ENCODE measurements at regions not wholly inside any gene's neighbourhood (a gene's known extent, or its start where the extent isn't known, plus 50 kb on each side); places are given as distances from the start of the nearest gene placed in this dataset.

DNA sequence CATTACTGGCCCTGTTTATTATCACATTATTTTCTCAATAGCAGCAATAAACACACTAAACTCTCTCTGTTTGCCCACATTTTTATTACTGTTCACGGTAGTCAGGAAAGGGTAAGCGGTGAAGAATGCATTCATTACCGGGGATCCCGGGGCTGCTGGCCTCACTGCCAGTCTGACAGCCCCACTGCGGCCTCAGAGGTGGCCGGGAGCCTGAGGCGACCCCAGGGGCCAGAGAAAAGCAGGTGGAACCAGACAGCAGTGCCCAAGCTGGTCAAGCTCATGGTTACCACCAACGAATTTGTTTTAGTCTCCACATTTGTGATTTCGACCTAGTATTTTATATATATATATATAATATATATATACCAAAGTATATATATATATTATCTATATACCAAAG, 127.7 kb downstream of the LRATD1 start:
- TF ChIP-seq, protein P1, sequence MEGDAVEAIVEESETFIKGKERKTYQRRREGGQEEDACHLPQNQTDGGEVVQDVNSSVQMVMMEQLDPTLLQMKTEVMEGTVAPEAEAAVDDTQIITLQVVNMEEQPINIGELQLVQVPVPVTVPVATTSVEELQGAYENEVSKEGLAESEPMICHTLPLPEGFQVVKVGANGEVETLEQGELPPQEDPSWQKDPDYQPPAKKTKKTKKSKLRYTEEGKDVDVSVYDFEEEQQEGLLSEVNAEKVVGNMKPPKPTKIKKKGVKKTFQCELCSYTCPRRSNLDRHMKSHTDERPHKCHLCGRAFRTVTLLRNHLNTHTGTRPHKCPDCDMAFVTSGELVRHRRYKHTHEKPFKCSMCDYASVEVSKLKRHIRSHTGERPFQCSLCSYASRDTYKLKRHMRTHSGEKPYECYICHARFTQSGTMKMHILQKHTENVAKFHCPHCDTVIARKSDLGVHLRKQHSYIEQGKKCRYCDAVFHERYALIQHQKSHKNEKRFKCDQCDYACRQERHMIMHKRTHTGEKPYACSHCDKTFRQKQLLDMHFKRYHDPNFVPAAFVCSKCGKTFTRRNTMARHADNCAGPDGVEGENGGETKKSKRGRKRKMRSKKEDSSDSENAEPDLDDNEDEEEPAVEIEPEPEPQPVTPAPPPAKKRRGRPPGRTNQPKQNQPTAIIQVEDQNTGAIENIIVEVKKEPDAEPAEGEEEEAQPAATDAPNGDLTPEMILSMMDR (IDR thresholded peaks at IDR 0.05; ENCODE audit: control insufficient read depth, extremely low read depth, insufficient read depth), result no peak
- no peak overlapping the region for H3K4me3 ChIP-seq (ENCODE audit: low read depth, low read length)
- DNase-seq (ENCODE audit: low read depth), result no peak

DNA sequence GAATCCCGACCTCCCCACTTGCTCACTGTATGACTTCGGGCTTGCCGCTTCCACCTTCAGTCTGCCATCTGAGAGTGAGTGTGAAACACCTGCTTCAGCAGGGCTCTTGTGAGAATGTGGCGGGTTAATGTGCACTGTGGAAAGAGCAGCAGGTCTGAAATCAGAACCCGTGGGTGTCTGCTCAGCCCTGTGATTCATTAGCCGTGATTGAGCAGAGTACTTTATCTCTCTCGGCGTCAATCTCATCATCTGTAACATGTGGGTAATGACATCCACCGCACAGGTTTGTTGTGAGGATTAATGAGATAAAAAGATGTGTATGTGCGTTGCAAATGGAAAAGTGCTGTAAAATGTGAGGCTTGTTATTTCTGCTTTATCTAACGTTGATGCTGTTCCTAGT, 128.6 kb downstream of the LRATD1 start:
- DNase-seq (ENCODE audit: low read depth), result no peak
- no peak overlapping the region for H3K4me3 ChIP-seq (ENCODE audit: low read depth, low read length)
- TF ChIP-seq, protein P1 (IDR thresholded peaks at IDR 0.05; ENCODE audit: control insufficient read depth, extremely low read depth, insufficient read depth), result no peak

DNA sequence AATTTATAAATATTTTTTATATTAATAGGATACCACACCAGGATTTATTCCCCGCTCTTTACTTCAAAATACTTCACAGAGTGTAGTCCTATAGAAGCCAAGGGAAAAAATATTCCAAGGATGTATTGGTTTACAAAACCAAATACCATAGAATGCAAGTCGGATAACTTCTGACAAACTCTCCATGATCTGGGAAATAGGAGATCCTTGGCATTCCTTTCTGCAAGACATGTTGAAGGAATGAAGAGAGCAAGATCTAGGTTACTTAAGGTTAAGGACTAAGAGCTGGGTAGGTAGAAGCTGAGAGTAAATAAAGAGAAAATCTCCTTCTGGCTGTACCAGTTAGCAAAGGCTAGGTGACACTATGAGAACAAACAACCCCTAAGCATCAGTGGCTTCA, 141.2 kb downstream of the LRATD1 start:
- no peak for DNase-seq (ENCODE audit: low read depth)
- TF ChIP-seq, protein P1 (IDR thresholded peaks at IDR 0.05; ENCODE audit: control insufficient read depth, extremely low read depth, insufficient read depth), result no peak
- H3K4me3 ChIP-seq (ENCODE audit: low read depth, low read length), result no peak overlapping the region

DNA sequence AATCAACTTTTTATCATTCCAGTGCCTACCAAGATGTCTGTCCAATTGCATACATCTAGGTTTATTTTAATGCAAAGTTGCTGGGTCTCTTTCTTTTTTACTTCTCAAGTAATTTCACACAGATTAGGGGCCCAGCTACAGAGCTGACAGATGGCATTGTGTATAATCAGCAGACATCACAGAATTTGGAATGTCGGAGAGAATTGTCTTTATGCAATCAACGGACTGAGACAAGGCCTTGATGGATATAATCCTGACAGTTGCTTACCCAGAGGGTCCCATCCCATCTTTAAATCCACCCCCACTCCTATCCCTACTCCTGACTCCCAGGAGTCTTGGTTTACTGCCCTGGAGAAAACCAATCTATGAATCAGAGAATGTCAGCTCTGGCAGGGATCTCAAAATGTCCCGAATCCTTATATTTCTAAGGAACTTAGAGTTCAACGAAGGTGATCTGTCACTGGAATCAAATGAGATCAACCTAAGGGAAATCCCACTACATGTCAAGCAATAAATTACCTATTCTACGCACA, 142.0 kb downstream of the LRATD1 start:
- no peak for DNase-seq (ENCODE audit: low read depth)
- TF ChIP-seq, protein P1 (IDR thresholded peaks at IDR 0.05; ENCODE audit: control insufficient read depth, extremely low read depth, insufficient read depth), result no peak
- no peak overlapping the region for H3K4me3 ChIP-seq (ENCODE audit: low read depth, low read length)

DNA sequence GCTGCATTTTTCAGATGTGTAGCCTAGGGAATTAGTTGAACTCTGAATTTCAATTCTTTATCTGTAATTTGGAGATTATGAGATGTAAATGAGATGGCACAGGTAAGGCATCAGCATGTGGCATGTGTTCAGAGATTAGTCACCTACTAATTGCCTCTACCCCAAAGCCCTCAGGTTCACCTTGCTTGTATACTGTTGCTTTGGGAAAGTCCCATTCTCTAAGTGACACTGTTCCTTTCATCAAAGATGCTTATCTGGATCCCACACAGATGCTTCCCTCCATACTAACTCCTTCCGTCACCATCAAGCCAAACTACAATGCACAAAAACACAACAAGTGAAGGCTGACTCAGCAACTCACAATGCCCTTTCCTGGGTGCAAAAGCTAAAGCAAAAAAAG, 143.7 kb downstream of the LRATD1 start:
- TF ChIP-seq, protein P1 (IDR thresholded peaks at IDR 0.05; ENCODE audit: control insufficient read depth, extremely low read depth, insufficient read depth), result no peak
- H3K4me3 ChIP-seq (ENCODE audit: low read depth, low read length), result no peak overlapping the region
- no peak for DNase-seq (ENCODE audit: low read depth)

DNA sequence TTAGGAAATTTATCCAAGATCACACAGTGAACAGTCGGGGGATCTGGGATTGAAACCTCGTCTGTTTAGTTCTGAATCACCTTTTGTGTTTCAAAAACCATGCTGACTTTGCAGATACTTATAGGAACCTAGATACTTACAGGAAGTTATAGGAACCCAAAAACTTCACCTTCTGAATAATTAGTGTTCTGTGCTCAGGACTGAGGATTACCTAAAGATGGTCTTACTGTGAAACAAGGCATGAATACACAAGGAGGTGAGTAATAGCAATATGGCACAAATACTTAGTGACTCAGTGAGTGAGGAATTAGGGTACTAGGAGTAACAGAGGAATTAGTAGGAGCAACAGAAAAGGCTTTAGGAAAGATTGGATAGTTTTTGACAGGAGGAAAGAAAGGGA, 145.5 kb downstream of the LRATD1 start:
- DNase-seq (ENCODE audit: low read depth), result no peak
- TF ChIP-seq, protein P1 (IDR thresholded peaks at IDR 0.05; ENCODE audit: control insufficient read depth, extremely low read depth, insufficient read depth), result no peak
- no peak overlapping the region for H3K4me3 ChIP-seq (ENCODE audit: low read depth, low read length)

DNA sequence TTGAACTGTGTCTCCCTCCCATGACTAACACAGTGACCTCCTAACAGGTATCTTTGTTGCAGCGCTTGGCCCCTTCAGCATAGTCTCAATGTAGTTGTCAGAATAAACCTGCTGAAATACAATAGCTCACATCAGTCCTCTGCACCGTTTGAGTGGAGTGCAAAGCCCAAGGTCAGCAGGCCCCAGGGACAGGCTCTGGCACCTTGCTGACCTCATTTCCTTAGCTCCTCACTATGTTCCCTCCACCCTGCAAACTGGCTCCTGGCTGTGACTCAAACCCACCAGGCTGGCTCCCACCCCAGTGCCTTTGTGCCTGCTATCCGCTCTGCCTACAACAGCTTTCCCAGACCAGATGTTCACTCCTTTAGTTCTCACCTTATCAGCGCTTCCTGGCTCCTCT, 146.7 kb downstream of the LRATD1 start:
- TF ChIP-seq, protein P1 (IDR thresholded peaks at IDR 0.05; ENCODE audit: control insufficient read depth, extremely low read depth, insufficient read depth), result no peak
- DNase-seq (ENCODE audit: low read depth), result no peak
- no peak overlapping the region for H3K4me3 ChIP-seq (ENCODE audit: low read depth, low read length)
